ENCODE measurements at regions not wholly inside any gene's neighbourhood (a gene's known extent, or its start where the extent isn't known, plus 50 kb on each side); places are given as distances from the start of the nearest gene placed in this dataset.

DNA sequence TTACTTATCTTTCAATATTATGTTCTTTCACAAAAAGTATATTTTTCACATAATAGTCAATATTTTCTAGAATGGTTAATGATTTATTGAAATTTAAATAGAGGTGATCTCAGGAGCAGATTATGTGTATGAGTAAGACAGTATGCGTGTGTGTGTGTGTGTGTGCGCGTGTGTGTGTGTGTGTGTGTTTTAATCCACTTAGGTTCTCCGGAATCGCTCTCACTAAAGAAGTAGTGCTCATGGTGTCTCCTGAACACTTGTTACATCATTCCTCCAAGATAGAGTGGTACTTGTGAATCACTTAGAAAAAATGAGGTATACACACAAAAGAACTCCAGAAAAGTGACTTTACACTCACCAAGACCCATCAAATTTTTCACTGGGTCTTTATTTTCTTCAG lies 91.0 kb upstream of the KCNH7 start:
- DNase-seq: peak; percentile 56

DNA sequence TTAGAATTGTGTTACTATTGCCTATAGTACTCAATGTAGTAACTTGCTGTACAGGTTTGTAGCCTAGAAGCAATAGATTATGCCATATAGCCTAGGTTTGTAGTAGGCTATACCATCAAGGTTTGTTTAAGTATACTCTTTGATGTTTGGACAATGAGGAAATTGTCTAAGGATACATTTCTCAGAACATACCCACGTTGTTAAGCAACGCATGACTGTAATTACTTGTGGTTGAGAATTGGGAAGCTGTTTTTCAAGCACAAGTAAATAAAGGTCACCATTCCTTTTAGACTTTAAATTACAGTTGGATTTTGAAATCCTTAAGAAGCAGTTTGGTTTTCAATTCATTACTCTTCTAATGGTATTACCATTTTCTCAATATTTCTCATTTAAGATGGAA lies 89.8 kb upstream of the KCNH7 start:
- DNase-seq: peak; percentile 18

DNA sequence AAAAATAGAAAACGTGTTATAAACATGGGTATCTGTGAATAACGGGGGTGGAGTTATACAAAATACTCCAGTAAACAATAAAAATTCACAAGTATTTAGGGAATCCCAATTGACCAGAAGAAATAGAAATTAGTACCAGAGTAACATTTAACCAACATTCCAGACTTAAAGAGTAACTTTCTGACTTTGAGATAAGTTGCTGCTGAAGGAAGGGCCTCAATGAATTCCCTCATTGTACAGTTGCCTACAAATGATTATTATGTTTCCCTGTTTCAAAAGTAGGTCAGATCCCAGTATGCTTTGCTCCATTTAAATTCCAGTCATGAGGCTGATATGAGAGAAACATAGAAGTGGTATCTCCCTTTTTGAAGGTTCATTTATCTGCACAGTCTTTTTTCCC lies 88.3 kb upstream of the KCNH7 start:
- peak; percentile 44 for DNase-seq

DNA sequence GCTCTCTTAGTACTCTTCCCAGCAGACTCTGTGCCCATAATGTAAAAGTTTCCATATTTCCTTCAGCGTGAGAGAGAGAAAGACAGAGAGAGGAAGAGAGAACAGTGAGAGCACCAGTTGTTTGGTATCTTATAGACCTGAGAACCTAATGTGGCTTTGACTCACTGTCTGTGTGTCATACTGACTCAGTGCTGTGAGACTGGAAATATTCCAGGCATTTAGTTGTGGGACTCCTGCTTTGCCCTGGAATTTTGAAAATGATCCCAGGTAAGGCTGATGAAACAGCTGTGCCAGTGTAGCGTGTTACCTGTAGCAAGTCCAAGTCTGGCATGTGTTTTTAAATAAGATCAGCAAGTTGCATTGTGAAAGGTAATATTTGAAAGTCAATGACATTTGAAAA lies 87.9 kb upstream of the KCNH7 start:
- DNase-seq: peak; percentile 82

DNA sequence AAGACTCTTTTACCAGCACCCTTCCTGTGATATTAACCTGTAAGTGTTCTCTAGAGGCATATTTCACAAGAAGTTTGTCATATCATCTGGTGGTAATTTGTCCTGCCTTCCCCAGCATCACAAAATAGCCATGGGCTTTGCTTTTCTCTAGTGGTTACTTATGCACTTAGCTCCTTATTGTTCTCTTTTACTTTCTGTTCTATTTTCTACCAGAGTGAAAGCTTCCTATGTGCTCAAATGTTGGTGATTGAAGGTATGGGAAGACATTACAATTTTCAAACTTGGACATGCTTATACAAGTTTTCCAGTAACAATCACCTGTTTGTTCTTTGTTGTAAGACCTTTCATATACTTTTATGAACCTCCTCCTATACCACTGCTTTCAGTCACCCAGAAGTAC lies 87.0 kb upstream of the KCNH7 start:
- no peak for DNase-seq

DNA sequence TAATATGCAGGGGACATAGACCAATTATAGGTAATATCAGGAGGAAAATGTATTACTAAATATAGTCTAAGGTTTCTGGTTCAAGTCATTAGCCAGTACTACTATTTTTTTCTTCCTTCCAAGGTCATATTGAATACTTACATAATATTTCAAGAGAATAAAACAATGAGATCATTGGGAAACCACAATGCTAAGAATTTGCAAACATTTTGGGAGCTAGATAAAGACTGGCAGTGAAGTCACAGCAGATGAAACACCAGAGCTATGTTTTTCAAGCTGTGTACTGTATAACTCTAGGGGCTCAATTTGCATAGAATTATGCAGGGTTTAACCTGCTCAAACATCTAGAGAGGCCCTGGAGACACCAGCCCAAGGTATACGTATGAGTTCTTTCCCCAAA lies 80.5 kb upstream of the KCNH7 start:
- DNase-seq: no peak

DNA sequence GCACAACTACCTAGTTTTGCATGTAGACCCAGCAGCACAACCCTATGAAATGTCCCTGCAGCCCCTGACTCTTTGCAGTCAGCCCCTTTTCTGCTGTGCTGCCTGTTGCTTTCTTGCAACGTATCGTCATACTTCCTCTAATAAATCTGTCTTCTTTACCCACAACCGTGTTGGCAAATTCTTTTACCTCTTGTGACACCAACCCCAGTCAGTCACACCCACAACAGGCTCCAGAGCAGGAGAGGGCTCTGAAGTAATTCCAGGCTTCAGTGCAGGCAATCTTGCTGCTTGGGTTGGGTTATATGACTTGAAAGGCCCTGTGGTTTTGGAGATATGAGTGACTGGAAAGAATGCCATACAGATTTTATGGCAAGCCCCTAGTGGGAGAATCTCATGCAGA lies 79.1 kb upstream of the KCNH7 start:
- no peak for DNase-seq

DNA sequence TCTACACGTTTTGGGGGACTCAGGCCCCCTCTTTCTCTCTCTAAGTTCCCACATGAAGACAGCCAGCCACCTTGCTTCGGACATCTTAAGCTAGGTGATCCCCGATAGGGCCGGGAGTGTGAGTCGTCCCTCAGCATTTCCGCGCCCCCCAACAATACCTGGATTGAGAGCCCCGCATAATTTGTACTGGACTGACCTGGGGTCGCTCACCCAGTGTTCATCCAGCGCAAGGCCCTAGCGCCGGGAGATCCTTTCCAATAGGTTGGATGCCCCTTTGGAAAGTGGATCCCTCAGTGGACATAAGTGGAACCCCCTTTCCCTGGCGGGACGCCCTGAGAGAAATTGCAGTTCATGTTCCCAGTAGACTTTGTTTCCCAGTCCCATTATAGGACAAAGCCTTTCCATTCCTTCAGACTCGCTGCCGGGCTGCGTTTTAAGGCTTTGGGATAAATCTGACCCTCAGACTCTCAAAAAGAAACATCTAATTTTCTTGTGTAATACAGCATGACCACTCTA lies 77.8 kb upstream of the KCNH7 start:
- DNase-seq: no peak

DNA sequence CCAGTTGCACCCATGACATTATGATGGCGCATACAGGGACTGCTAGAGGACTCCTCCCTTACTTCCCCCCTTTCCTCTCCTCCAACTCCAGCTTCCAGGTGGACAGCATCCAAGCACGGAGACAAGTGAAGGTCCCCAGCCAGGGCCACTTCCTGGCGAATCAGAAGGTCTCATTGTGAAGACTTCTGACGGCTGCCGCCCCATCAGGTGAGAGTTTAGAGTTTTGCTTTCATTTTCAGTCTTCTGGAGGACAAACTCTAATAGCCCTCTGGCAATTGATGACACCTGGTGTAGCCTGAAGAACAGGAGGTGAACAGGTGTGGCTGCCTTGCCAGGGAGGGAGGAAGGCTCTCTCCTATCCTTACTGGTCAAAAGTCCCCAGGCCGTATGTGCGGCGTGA lies 77.3 kb upstream of the KCNH7 start:
- DNase-seq: no peak

DNA sequence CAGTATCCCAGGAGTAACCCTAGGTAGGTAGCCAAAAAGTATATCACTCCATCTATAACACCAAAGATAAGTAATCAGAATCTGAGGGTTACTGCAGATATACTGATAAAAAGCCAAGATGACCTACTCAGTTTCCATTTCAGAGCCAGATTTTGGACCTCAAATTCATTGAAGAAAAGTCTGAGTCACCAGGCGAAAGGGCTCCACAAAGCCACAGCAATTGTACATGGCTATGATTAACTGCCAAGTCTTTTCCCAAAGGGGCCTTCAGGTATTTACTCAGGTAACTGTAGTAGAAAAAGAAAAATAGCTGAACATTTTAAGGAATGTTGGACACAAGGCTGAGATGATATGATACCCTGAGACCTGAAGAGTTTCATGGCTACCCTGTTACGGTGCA lies 75.6 kb upstream of the KCNH7 start:
- no peak for DNase-seq

DNA sequence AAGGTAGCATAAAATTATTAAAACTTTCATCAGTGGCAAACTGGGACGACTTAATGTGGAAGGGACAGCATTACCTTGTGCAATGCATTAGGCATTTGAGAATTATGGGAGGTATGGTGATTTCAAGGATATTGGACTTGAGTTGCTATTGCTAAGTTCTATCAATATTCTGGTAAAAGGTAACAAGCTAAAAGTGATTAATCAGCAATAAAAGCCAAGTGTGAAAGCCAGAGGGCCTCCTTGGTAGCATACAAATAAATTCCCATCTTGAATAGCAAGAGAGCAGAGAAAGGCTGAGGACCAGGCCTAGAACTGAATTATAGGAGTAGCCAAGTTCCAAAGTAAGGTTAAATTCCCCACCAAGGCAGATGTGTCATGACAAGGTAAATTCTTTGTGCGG lies 74.2 kb upstream of the KCNH7 start:
- no peak for DNase-seq

DNA sequence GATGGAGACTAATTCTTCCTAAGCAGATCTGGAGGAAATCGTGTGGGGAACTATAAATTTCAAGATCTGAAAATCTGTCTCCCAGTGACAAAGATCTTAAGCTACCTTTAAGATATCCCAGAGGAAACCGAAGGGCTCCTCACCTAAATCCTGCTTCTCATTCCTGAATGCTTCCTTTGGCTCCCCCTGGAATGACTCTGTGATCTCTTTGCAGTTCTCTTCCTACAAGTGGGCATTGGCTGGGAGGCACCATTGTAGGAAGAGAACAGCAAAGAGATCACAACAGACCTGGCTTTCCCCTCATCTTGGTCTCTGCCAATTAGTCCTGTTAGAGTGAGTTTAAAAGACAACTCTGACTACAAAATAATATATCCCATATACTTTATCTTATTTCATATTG lies 70.0 kb upstream of the KCNH7 start:
- no peak for DNase-seq

DNA sequence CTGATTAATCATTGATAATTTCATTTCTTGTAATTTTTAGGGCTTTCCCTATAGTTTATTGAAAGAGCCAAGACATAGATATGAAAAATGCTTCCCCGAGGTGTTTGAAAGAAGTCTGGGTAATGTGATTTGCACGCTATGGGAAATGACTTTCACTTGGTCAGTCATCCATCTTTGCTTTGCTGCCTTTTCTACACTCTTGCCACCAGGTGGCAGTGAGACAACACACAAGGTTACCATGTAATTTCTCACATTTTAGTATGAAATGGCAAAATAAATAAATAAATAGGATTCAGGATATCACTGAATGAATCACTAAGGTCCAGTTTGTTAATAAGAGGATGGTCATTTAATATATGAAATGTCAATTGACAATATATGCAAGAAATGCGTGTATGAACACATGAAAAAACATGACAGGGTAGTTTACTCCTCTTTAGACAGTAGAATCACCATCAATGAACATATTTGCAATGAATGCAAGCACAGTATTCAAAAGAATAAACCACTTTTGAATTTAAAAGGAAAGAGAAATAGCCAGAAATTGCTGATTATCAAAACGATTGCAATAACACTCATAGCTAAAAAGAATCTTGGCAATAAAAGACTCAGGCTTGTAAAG lies 52.2 kb upstream of the KCNH7 start:
- DNase-seq: peak; percentile 69

DNA sequence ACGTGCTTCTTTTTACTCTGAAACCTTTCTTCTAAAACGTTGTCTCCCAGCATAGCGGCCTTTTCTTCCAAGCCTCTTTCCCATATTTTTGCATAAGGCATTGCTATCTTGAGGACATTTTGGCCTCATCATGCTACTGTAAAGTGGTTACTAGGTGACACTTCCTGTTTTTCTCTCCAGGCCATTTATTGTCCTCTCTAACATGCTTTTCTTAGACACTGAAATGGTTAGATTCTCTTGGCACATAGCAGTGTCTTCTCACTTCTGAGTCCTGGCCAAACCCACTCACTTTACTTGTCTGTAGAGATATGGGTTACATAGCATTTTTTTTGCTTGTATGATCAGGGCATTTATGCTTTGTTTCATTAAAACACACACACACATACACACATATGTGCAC lies 50.1 kb upstream of the KCNH7 start:
- DNase-seq: no peak

All from fibroblast of skin of right quadriceps (primary cell).